Cardiac muscle cell (in vitro differentiated cells and primary cell): ENCODE measurements at regions not wholly inside any gene's neighbourhood (a gene's known extent, or its start where the extent isn't known, plus 50 kb on each side); places are given as distances from the start of the nearest gene placed in this dataset.
A peak's percentile ranks its signal among the peaks of the same experiment; 100 is the strongest.

ENCODE experiments used
- DNase-seq, 2 donors: peaks; one replicate each; pipeline versions ENCODE4 v3.0.0 to v3.0.0-alpha.2; 2010 to 2017; ENCODE audit warnings: low read depth in 1 of 2, low spot score in 1 of 2
- H3K27ac ChIP-seq: fragments of 200-600 bp; sonication (generic); 2 replicates; pipeline ENCODE4 v1.5.1; 2016
- H3K27me3 ChIP-seq: fragments of 200-600 bp; sonication (generic); 2 replicates; pipeline ENCODE4 v1.6.0; 2016; ENCODE audit warnings: control low read depth
- H3K36me3 ChIP-seq: fragments of 200-600 bp; sonication (generic); 2 replicates; pipeline ENCODE4 v1.5.1; 2016; ENCODE audit warnings: control low read depth
- H3K4me1 ChIP-seq: fragments of 200-600 bp; sonication (generic); 2 replicates; pipeline ENCODE4 v1.8.1; 2017; ENCODE audit warnings: low read depth, mild to moderate bottlenecking, mixed run types
- H3K4me3 ChIP-seq: fragments of 200-600 bp; sonication (generic); 2 replicates; pipeline ENCODE4 v1.5.1; 2016; ENCODE audit warnings: mild to moderate bottlenecking
- H3K9me3 ChIP-seq: fragments of 200-600 bp; sonication (generic); 2 replicates; pipeline ENCODE4 v1.5.1; 2017; ENCODE audit warnings: low read depth, mild to moderate bottlenecking, control low read depth
- CTCF ChIP-seq: IDR thresholded peaks from 2 replicates; pipeline ENCODE4 v1.5.1; 2012; ENCODE audit warnings: low read depth, mild to moderate bottlenecking, low read length

- Histone ChIP-seq H3K27ac (no peak overlapping the region), H3K27me3 (no peaks in the 10 kb centered on the region), H3K9me3 (no peaks in the 10 kb centered on the region), H3K36me3 (no peaks in the 10 kb centered on the region), H3K4me3 (no peak overlapping the region), H3K4me1 (peaks cover 31% of the 10 kb centered on the region)
- DNase-seq, result no peak
- TF ChIP-seq CTCF, result no peak
Observed at GRCh38 chr14:34103176-34103575, 152.3 kb upstream of the EGLN3 start.

GRCh38 chr14:34099635-34100034 is 148.8 kb upstream of the EGLN3 start:
- TF ChIP-seq CTCF, result no peak
- Histone ChIP-seq H3K4me3 (no peak overlapping the region), H3K4me1 (peaks cover 11% of the 10 kb centered on the region), H3K27me3 (no peaks in the 10 kb centered on the region), H3K9me3 (no peaks in the 10 kb centered on the region), H3K27ac (no peak overlapping the region), H3K36me3 (no peaks in the 10 kb centered on the region)
- DNase-seq, result no peak

- H3K27ac ChIP-seq, result no peak overlapping the region
- H3K4me1 ChIP-seq, result peaks cover 8% of the 10 kb centered on the region
- H3K4me3 ChIP-seq, result no peak overlapping the region
- no peaks in the 10 kb centered on the region for H3K27me3 ChIP-seq
- H3K36me3 ChIP-seq, result no peaks in the 10 kb centered on the region
- H3K9me3 ChIP-seq, result no peaks in the 10 kb centered on the region
- no peak for DNase-seq
- no peak for TF ChIP-seq CTCF
Observed at GRCh38 chr14:34098985-34099349, 148.1 kb upstream of the EGLN3 start.

GRCh38 chr14:34098045-34098984 is 147.4 kb upstream of the EGLN3 start:
- peak; percentile 76 for TF ChIP-seq CTCF
- peak; percentile 19 to 76 for DNase-seq
- no peak overlapping the region for H3K27ac ChIP-seq

GRCh38 chr14:34097644-34098043 is 146.8 kb upstream of the EGLN3 start:
- no peak overlapping the region for H3K4me3 ChIP-seq
- no peak for TF ChIP-seq CTCF
- H3K36me3 ChIP-seq, result no peaks in the 10 kb centered on the region
- H3K27ac ChIP-seq, result no peak overlapping the region
- no peaks in the 10 kb centered on the region for H3K27me3 ChIP-seq
- DNase-seq, result no peak
- no peaks in the 10 kb centered on the region for H3K9me3 ChIP-seq
- H3K4me1 ChIP-seq, result no peaks in the 10 kb centered on the region

More at GRCh38 chr14:34098045-34098984, 147.4 kb upstream of the EGLN3 start:
- peaks cover 5% of the 10 kb centered on the region for H3K4me1 ChIP-seq
- no peaks in the 10 kb centered on the region for H3K9me3 ChIP-seq
- no peaks in the 10 kb centered on the region for H3K27me3 ChIP-seq
- H3K36me3 ChIP-seq, result no peaks in the 10 kb centered on the region
- H3K4me3 ChIP-seq, result no peak overlapping the region
